ENCODE measurements at regions not wholly inside any gene's neighbourhood (a gene's known extent, or its start where the extent isn't known, plus 50 kb on each side); places are given as distances from the start of the nearest gene placed in this dataset.

DNA sequence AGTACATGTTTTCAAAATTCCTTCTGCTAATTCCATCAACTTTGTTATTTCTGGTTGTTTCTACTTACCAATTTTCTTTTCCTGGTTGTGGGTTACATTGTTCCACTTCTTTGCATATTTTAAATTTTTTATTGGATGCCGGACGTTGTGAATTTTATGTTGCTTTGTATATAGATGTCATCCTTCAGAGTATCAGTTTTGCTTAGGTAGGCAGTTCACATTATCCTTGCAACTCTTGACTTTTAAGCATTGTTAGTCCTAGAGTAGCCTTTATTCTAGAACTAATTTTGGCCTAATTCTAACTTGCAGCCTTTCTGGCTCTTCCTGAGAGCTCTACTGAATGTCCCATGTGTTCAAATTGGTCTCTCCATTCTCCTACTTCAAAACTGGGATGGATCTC lies 228.7 kb upstream of the MC4R start (continued):
- TF ChIP-seq, protein P1, sequence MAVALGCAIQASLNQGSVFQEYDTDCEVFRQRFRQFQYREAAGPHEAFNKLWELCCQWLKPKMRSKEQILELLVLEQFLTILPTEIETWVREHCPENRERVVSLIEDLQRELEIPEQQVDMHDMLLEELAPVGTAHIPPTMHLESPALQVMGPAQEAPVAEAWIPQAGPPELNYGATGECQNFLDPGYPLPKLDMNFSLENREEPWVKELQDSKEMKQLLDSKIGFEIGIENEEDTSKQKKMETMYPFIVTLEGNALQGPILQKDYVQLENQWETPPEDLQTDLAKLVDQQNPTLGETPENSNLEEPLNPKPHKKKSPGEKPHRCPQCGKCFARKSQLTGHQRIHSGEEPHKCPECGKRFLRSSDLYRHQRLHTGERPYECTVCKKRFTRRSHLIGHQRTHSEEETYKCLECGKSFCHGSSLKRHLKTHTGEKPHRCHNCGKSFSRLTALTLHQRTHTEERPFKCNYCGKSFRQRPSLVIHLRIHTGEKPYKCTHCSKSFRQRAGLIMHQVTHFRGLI (CRISPR knock-in tag; IDR thresholded peaks at IDR 0.05): no peak
- no peak for TF ChIP-seq SMAD4 (CRISPR knock-in tag; conservative IDR thresholded peaks at IDR 0.05)
- no peak for TF ChIP-seq NFIX (CRISPR knock-in tag; IDR thresholded peaks at IDR 0.05; ENCODE audit: low read depth)
- TF ChIP-seq ZNF134 (CRISPR knock-in tag; conservative IDR thresholded peaks at IDR 0.05): no peak
- no peak for TF ChIP-seq ZNF282 (CRISPR knock-in tag; IDR thresholded peaks at IDR 0.05)
- TF ChIP-seq, protein P2, sequence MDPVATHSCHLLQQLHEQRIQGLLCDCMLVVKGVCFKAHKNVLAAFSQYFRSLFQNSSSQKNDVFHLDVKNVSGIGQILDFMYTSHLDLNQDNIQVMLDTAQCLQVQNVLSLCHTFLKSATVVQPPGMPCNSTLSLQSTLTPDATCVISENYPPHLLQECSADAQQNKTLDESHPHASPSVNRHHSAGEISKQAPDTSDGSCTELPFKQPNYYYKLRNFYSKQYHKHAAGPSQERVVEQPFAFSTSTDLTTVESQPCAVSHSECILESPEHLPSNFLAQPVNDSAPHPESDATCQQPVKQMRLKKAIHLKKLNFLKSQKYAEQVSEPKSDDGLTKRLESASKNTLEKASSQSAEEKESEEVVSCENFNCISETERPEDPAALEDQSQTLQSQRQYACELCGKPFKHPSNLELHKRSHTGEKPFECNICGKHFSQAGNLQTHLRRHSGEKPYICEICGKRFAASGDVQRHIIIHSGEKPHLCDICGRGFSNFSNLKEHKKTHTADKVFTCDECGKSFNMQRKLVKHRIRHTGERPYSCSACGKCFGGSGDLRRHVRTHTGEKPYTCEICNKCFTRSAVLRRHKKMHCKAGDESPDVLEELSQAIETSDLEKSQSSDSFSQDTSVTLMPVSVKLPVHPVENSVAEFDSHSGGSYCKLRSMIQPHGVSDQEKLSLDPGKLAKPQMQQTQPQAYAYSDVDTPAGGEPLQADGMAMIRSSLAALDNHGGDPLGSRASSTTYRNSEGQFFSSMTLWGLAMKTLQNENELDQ (CRISPR knock-in tag; IDR thresholded peaks at IDR 0.05; ENCODE audit: borderline replicate concordance): no peak
- no peak for TF ChIP-seq PHTF2 (CRISPR knock-in tag; IDR thresholded peaks at IDR 0.05)

DNA sequence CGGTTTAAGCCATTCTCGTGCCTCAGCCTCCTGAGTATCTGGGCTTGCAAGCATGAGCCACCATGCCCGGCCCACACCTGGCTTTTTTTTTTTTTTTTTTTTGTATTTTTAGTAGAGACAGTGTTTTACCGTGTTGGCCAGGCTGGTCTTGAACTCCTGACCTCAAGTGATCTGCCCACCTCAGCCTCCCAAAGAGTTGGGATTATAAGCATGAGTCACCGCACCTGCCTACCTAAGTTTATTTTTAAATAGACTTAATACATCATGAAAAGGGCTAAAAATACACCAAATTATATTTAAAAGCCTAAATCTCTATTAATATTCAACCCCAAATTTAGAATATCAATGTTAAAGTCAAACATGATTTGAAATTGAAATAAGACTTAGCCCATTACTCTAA lies 250.8 kb upstream of the MC4R start:
- Histone ChIP-seq H3K9me1 (ENCODE audit: control insufficient read depth, insufficient read depth, low read length) (no peaks in the 10 kb centered on the region), H3K4me3 (no peak overlapping the region), H3K9me3 (replicated peaks; ENCODE audit: control insufficient read depth, insufficient read depth, low read depth, low read length) (no peaks in the 10 kb centered on the region), H3K4me1 (replicated peaks in 1 of 2; ENCODE audit: control insufficient read depth in 2 of 2, insufficient read depth in 2 of 2, low read length in 2 of 2) (no peaks in the 10 kb centered on the region), H3K79me2 (ENCODE audit: control insufficient read depth, insufficient read depth, low read length) (no peaks in the 10 kb centered on the region), H3K4me2 (ENCODE audit: insufficient read depth, low read length) (no peak overlapping the region), H3K27ac (ENCODE audit: extremely low read depth, low read depth, low read length) (no peak overlapping the region), H4K20me1 (replicated peaks; ENCODE audit: control insufficient read depth, insufficient read depth, low read length) (no peaks in the 10 kb centered on the region), H3K36me3 (ENCODE audit: control insufficient read depth, insufficient read depth, low read length) (no peaks in the 10 kb centered on the region), H2AFZ (ENCODE audit: low read depth, low read length) (no peak overlapping the region), H3K27me3 (ENCODE audit: control insufficient read depth in 2 of 2, insufficient read depth in 2 of 2, low read length in 2 of 2) (no peaks in the 10 kb centered on the region), H3K9ac (ENCODE audit: insufficient read depth in 1 of 2, low read depth in 2 of 2, low read length in 2 of 2) (no peak overlapping the region)
- 0% methylated on average over 1 of the region's 5 CpGs for WGBS (ENCODE audit: insufficient coverage, low coverage, missing lambda C conversion rate)
- ATAC-seq (no peak), FAIRE-seq (no peak), DNase-seq (ENCODE audit: extremely low read depth in 1 of 4, low spot score in 3 of 4) (no peak)
- ChIA-PET CTCF (ENCODE audit: low intra/inter-chr PET ratio) (interaction anchor here (0.6 kb wide), 1 partner anchor 23 kb away, joined by 3 read pairs; no protein-coding TSS in a partner anchor), POLR2A (no interaction called here)
- intact Hi-C loops (cut with micrococcal nuclease): no loop called here
- BruUV-seq (replicated peaks): no TSS peak
- in situ Hi-C loops (cut with MboI): no loop called here
- TF ChIP-seq BHLHE40 (IDR thresholded peaks at IDR 0.05; ENCODE audit: low read length) (no peak), SMARCE1 (IDR thresholded peaks at IDR 0.05) (no peak), ELF1 (tag; IDR thresholded peaks at IDR 0.05) (no peak), SIN3A (IDR thresholded peaks at IDR 0.05; ENCODE audit: borderline replicate concordance in 2 of 2, control insufficient read depth in 1 of 2, low read depth in 2 of 2, low read length in 2 of 2) (no peak), WHSC1 (IDR thresholded peaks at IDR 0.05; ENCODE audit: low read length) (no peak), ZNF197 (CRISPR knock-in tag; IDR thresholded peaks at IDR 0.05; ENCODE audit: low read depth) (no peak)
- TF ChIP-seq, protein P3, sequence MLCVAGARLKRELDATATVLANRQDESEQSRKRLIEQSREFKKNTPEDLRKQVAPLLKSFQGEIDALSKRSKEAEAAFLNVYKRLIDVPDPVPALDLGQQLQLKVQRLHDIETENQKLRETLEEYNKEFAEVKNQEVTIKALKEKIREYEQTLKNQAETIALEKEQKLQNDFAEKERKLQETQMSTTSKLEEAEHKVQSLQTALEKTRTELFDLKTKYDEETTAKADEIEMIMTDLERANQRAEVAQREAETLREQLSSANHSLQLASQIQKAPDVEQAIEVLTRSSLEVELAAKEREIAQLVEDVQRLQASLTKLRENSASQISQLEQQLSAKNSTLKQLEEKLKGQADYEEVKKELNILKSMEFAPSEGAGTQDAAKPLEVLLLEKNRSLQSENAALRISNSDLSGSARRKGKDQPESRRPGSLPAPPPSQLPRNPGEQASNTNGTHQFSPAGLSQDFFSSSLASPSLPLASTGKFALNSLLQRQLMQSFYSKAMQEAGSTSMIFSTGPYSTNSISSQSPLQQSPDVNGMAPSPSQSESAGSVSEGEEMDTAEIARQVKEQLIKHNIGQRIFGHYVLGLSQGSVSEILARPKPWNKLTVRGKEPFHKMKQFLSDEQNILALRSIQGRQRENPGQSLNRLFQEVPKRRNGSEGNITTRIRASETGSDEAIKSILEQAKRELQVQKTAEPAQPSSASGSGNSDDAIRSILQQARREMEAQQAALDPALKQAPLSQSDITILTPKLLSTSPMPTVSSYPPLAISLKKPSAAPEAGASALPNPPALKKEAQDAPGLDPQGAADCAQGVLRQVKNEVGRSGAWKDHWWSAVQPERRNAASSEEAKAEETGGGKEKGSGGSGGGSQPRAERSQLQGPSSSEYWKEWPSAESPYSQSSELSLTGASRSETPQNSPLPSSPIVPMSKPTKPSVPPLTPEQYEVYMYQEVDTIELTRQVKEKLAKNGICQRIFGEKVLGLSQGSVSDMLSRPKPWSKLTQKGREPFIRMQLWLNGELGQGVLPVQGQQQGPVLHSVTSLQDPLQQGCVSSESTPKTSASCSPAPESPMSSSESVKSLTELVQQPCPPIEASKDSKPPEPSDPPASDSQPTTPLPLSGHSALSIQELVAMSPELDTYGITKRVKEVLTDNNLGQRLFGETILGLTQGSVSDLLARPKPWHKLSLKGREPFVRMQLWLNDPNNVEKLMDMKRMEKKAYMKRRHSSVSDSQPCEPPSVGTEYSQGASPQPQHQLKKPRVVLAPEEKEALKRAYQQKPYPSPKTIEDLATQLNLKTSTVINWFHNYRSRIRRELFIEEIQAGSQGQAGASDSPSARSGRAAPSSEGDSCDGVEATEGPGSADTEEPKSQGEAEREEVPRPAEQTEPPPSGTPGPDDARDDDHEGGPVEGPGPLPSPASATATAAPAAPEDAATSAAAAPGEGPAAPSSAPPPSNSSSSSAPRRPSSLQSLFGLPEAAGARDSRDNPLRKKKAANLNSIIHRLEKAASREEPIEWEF (CRISPR knock-in tag; IDR thresholded peaks at IDR 0.05): no peak
